ENCODE measurements at regions not wholly inside any gene's neighbourhood (a gene's known extent, or its start where the extent isn't known, plus 50 kb on each side); places are given as distances from the start of the nearest gene placed in this dataset.

GRCh38 chr3:44078863-44079262 lies 162.8 kb upstream of the TOPAZ1 start:
- no peak overlapping the region for H3K27ac Mint-ChIP-seq

GRCh38 chr3:44079916-44080315 lies 161.8 kb upstream of the TOPAZ1 start:
- Mint-ChIP-seq H3K27ac (no peak overlapping the region), H3K4me3 (no peak overlapping the region), H3K9me3 (no peaks in the 10 kb centered on the region), H3K4me1 (peaks cover 29% of the 10 kb centered on the region), H3K27me3 (ENCODE audit: low read depth, poor library complexity) (peaks cover 17% of the 10 kb centered on the region), H3K36me3 (ENCODE audit: low read depth) (no peaks in the 10 kb centered on the region)
- DNase-seq, result no peak
- no peak for TF ChIP-seq CTCF (IDR thresholded peaks at IDR 0.05)

More at GRCh38 chr3:44078863-44079262, 162.8 kb upstream of the TOPAZ1 start:
- Mint-ChIP-seq H3K4me1 (peaks cover 29% of the 10 kb centered on the region), H3K4me3 (no peak overlapping the region), H3K9me3 (no peaks in the 10 kb centered on the region), H3K27me3 (ENCODE audit: low read depth, poor library complexity) (peaks cover 22% of the 10 kb centered on the region), H3K36me3 (ENCODE audit: low read depth) (no peaks in the 10 kb centered on the region)
- DNase-seq, result no peak
- no peak for TF ChIP-seq CTCF (IDR thresholded peaks at IDR 0.05)

GRCh38 chr3:44080474-44081072 lies 161.1 kb upstream of the TOPAZ1 start:
- H3K27me3 Mint-ChIP-seq (ENCODE audit: low read depth, poor library complexity), result peaks cover 17% of the 10 kb centered on the region
- H3K27ac Mint-ChIP-seq, result no peak overlapping the region
- H3K36me3 Mint-ChIP-seq (ENCODE audit: low read depth), result no peaks in the 10 kb centered on the region
- no peaks in the 10 kb centered on the region for H3K9me3 Mint-ChIP-seq
- H3K4me3 Mint-ChIP-seq, result no peak overlapping the region
- TF ChIP-seq CTCF (IDR thresholded peaks at IDR 0.05), result no peak
- no peak for DNase-seq
- peaks cover 26% of the 10 kb centered on the region for H3K4me1 Mint-ChIP-seq

- TF ChIP-seq CTCF (IDR thresholded peaks at IDR 0.05), result no peak
- no peaks in the 10 kb centered on the region for H3K9me3 Mint-ChIP-seq
- DNase-seq, result no peak
- H3K27me3 Mint-ChIP-seq (ENCODE audit: low read depth, poor library complexity), result no peaks in the 10 kb centered on the region
- no peak overlapping the region for H3K27ac Mint-ChIP-seq
- H3K4me1 Mint-ChIP-seq, result no peaks in the 10 kb centered on the region
- H3K4me3 Mint-ChIP-seq, result no peak overlapping the region
- H3K36me3 Mint-ChIP-seq (ENCODE audit: low read depth), result no peaks in the 10 kb centered on the region
Observed at GRCh38 chr3:44090036-44090435, 151.7 kb upstream of the TOPAZ1 start.

- H3K27ac Mint-ChIP-seq, result no peak overlapping the region
- peaks cover 4% of the 10 kb centered on the region for H3K4me1 Mint-ChIP-seq
Observed at GRCh38 chr3:44092497-44092896, 149.2 kb upstream of the TOPAZ1 start.

More at GRCh38 chr3:44092497-44092896, 149.2 kb upstream of the TOPAZ1 start:
- no peak for DNase-seq
- TF ChIP-seq CTCF (IDR thresholded peaks at IDR 0.05), result no peak
- Mint-ChIP-seq H3K4me3 (no peak overlapping the region), H3K9me3 (no peaks in the 10 kb centered on the region), H3K27me3 (ENCODE audit: low read depth, poor library complexity) (no peaks in the 10 kb centered on the region), H3K36me3 (ENCODE audit: low read depth) (no peaks in the 10 kb centered on the region)

All from nephron progenitor cell (in vitro differentiated cells).